GM12878 (cell line): ENCODE measurements at regions not wholly inside any gene's neighbourhood (a gene's known extent, or its start where the extent isn't known, plus 50 kb on each side); places are given as distances from the start of the nearest gene placed in this dataset.

Experiments used
- ATAC-seq: fragments of 200-7000 bp; cut with Tn5 transposase; 3 replicates; pipeline ENCODE4 v1.9.1; 2020; ENCODE audit warnings: mild to moderate bottlenecking, moderate library complexity
- BruUV-seq: library from RNA; stranded (reverse); fragments of 400-500 nt; replicated peaks from 2 replicates; lab custom pipeline; 2021; lab: Mats Ljungman, UMichigan
- CTCF ChIA-PET: fragments of 300-600 bp; sonication (Branson Sonifier 250); formaldehyde crosslinking; extraction: SDS; loops from one replicate; lab custom pipeline; 2021; ENCODE audit warnings: inconsistent platforms; lab: Yijun Ruan, JAX
- POLR2A ChIA-PET: fragments of 350-600 bp; formaldehyde crosslinking; extraction: SDS; loops from one replicate; lab custom pipeline; 2021; ENCODE audit warnings: inconsistent platforms; lab: Charles Lee
- RAD21 ChIA-PET: fragments of 300-600 bp; sonication (Branson Sonifier 250); formaldehyde crosslinking; loops from one replicate; lab custom pipeline; 2023; ENCODE audit warnings: antibody characterized with exemption; ENCODE audit not compliant: unreplicated experiment; lab: Charles Lee
- SMC1A ChIA-PET: fragments of 300-600 bp; sonication (Branson Sonifier 250); formaldehyde crosslinking; loops from one replicate; lab custom pipeline; 2023; ENCODE audit not compliant: unreplicated experiment, uncharacterized antibody; lab: Charles Lee
- DNase-seq: peaks from one replicate; pipeline ENCODE4 v3.0.0-alpha.2; 2011; ENCODE audit warnings: low read depth, low spot score
- FAIRE-seq: peaks from 3 replicates; lab custom pipeline; 2011; peaks lifted over from hg19 to GRCh38; lab: Jason Lieb, UNC
- H2AFZ ChIP-seq: 2 replicates; pipeline ENCODE4 v1.6.0; 2011; ENCODE audit warnings: low read depth, low read length, control low read depth; ENCODE audit not compliant: control insufficient read depth
- H3K27ac ChIP-seq: 2 replicates; pipeline ENCODE4 v1.5.1; 2011; ENCODE audit warnings: control low read depth; ENCODE audit not compliant: control insufficient read depth, insufficient read depth
- H3K27me3 ChIP-seq, 2 experiments: replicated peaks in 1 of 2; 2 replicates each; pipeline versions ENCODE4 v1.6.0 to v1.6.1; 2011; ENCODE audit warnings: low read length in 1 of 2; ENCODE audit not compliant: control insufficient read depth in 2 of 2, insufficient read depth in 2 of 2
- H3K36me3 ChIP-seq, 2 experiments: 2 replicates each; pipeline ENCODE4 v1.5.1; 2011; ENCODE audit warnings: low read length in 1 of 2; ENCODE audit not compliant: control insufficient read depth in 2 of 2, insufficient read depth in 2 of 2
- H3K4me1 ChIP-seq: 2 replicates; pipeline ENCODE4 v1.6.1; 2011; ENCODE audit warnings: mild to moderate bottlenecking, low read length, moderate library complexity, mixed read lengths; ENCODE audit not compliant: control insufficient read depth, insufficient read depth
- H3K4me2 ChIP-seq: 2 replicates; pipeline ENCODE4 v1.6.0; 2011; ENCODE audit warnings: control low read depth; ENCODE audit not compliant: control insufficient read depth, insufficient read depth
- H3K4me3 ChIP-seq: fragments of 200-600 bp; sonication (generic); 2 replicates; pipeline ENCODE4 v1.5.1; 2016
- H3K79me2 ChIP-seq: 2 replicates; pipeline ENCODE4 v1.6.0; 2011; ENCODE audit warnings: low read length; ENCODE audit not compliant: control insufficient read depth, insufficient read depth
- H3K9ac ChIP-seq: 2 replicates; pipeline ENCODE4 v1.8.0; 2011; ENCODE audit warnings: low read length, control low read depth, mixed read lengths; ENCODE audit not compliant: control insufficient read depth, insufficient read depth
- H3K9me3 ChIP-seq: replicated peaks from 3 replicates; pipeline ENCODE4 v1.5.1; 2011; ENCODE audit warnings: mild to moderate bottlenecking, low read length; ENCODE audit not compliant: control insufficient read depth, insufficient read depth
- H4K20me1 ChIP-seq: 2 replicates; pipeline ENCODE4 v1.6.0; 2011; ENCODE audit not compliant: control insufficient read depth, insufficient read depth
- ATF2 ChIP-seq: IDR thresholded peaks from 2 replicates; pipeline ENCODE4 v1.6.1; 2012; ENCODE audit warnings: low read length, inconsistent platforms
- BMI1 ChIP-seq: fragments of 450-650 bp; IDR thresholded peaks from 2 replicates; pipeline ENCODE4 v1.6.1; 2016; ENCODE audit warnings: mild to moderate bottlenecking, moderate library complexity, borderline replicate concordance
- HCFC1 ChIP-seq: fragments of 150-350 bp; IDR thresholded peaks from 2 replicates; pipeline ENCODE4 v1.6.1; 2014; ENCODE audit warnings: low read length
- NR2F1 ChIP-seq: fragments of 450-650 bp; conservative IDR thresholded peaks from 2 replicates; pipeline ENCODE4 v1.6.1; 2017; ENCODE audit warnings: mild to moderate bottlenecking
- WGBS: methylation state at CpG from one replicate; pipeline ENCODE4 v1.1.6; 2016; ENCODE audit warnings: low lambda C conversion rate; ENCODE audit not compliant: insufficient replicate concordance, insufficient coverage; ENCODE audit errors: missing lambda C conversion rate; 5-methylcytosine and 5-hydroxymethylcytosine counted together
- in situ Hi-C: fragments of 300-500 bp; cut with MboI; formaldehyde crosslinking; loops from 9 replicates; pipeline ENCODE4 v1.14.3; 2018; ENCODE audit warnings: mixed read lengths
- intact Hi-C: fragments of 100-400 bp; cut with micrococcal nuclease; formaldehyde crosslinking; loops from one replicate; pipeline ENCODE4 v1.14.2; 2022; ENCODE audit not compliant: unreplicated experiment

GRCh38 chr20:51096582-51097267 is 73.8 kb upstream of the KCNG1 start:
- CTCF ChIA-PET, result no interaction called here
- no peak overlapping the region for H3K9ac ChIP-seq
- SMC1A ChIA-PET, result no interaction called here

More at GRCh38 chr20:51096582-51097267, 73.8 kb upstream of the KCNG1 start:
- H3K9me3 ChIP-seq, result no peaks in the 10 kb centered on the region
- no peak for FAIRE-seq
- no TSS peak for BruUV-seq
- H2AFZ ChIP-seq, result no peak overlapping the region
- ChIA-PET RAD21 (no interaction called here), POLR2A (no interaction called here)
- no peaks in the 10 kb centered on the region for H4K20me1 ChIP-seq
- no peak overlapping the region for H3K4me3 ChIP-seq
- no peak for ATAC-seq
- no peaks in the 10 kb centered on the region for H3K4me1 ChIP-seq
- no peak overlapping the region for H3K4me2 ChIP-seq
- H3K79me2 ChIP-seq, result no peaks in the 10 kb centered on the region
- no peaks in the 10 kb centered on the region; a peak in 1 of 4 replicates for H3K27me3 ChIP-seq
- TF ChIP-seq NR2F1 (no peak), HCFC1 (no peak), BMI1 (no peak), ATF2 (no peak)
- intact Hi-C loops (no loop called here), in situ Hi-C loops (no loop called here)
- DNase-seq, result no peak
- no peaks in the 10 kb centered on the region for H3K36me3 ChIP-seq
- no peak overlapping the region for H3K27ac ChIP-seq
- WGBS, result 46% methylated on average over 13 of the region's 13 CpGs
